Liver (tissue), 3 donors: ENCODE measurements at regions not wholly inside any gene's neighbourhood (a gene's known extent, or its start where the extent isn't known, plus 50 kb on each side); places are given as distances from the start of the nearest gene placed in this dataset.

Experiments used
- ATF3 ChIP-seq: IDR thresholded peaks from 2 replicates; pipeline ENCODE4 v1.6.1; 2016; ENCODE audit warnings: antibody characterized with exemption
- CTCF ChIP-seq: fragments of 150-350 bp; IDR thresholded peaks from 2 replicates; pipeline ENCODE4 v1.5.1; 2017; ENCODE audit warnings: improper control_type of control experiment, low read depth, low read length; ENCODE audit not compliant: missing input control
- EGR1 ChIP-seq, 2 donors: IDR thresholded peaks; 2 replicates each; pipeline ENCODE4 v1.6.1; 2016 to 2018; ENCODE audit warnings: antibody characterized with exemption in 2 of 2, low read depth in 2 of 2
- FOXA1 ChIP-seq: IDR thresholded peaks from 2 replicates; pipeline ENCODE4 v1.6.1; 2016; ENCODE audit warnings: antibody characterized with exemption
- JUND ChIP-seq, 2 donors: IDR thresholded peaks; 2 replicates each; pipeline ENCODE4 v1.6.1; 2016; ENCODE audit warnings: antibody characterized with exemption in 2 of 2
- MAX ChIP-seq: IDR thresholded peaks from 2 replicates; pipeline ENCODE4 v1.6.1; 2016; ENCODE audit warnings: antibody characterized with exemption
- RAD21 ChIP-seq, 2 donors: IDR thresholded peaks; 2 replicates each; pipeline ENCODE4 v1.6.1; 2016; ENCODE audit warnings: antibody characterized with exemption in 2 of 2, mild to moderate bottlenecking in 2 of 2
- SP1 ChIP-seq: IDR thresholded peaks from 2 replicates; pipeline ENCODE4 v1.6.1; 2018; ENCODE audit warnings: antibody characterized with exemption, mild to moderate bottlenecking
- YY1 ChIP-seq: IDR thresholded peaks from 2 replicates; pipeline ENCODE4 v1.6.1; 2016; ENCODE audit warnings: antibody characterized with exemption, mild to moderate bottlenecking
- ZBTB33 ChIP-seq: IDR thresholded peaks from 2 replicates; pipeline ENCODE4 v1.6.1; 2016; ENCODE audit warnings: antibody characterized with exemption
- donor health status: healthy.
- donor health status: healthy.

- TF ChIP-seq CTCF (no peak), MAX (no peak), ATF3 (no peak), YY1 (no peak), RAD21 (IDR thresholded peaks at IDR 0.05) (no peak), SP1 (no peak), ZBTB33 (no peak), EGR1 (IDR thresholded peaks at IDR 0.05; ENCODE audit: low read depth in 2 of 2) (no peak), JUND (IDR thresholded peaks at IDR 0.05) (no peak), FOXA1 (no peak)
These were observed 226.0 kb upstream of the THSD7B start for GRCh38 chr2:136539355-136539754.
